ENCODE measurements at regions not wholly inside any gene's neighbourhood (a gene's known extent, or its start where the extent isn't known, plus 50 kb on each side); places are given as distances from the start of the nearest gene placed in this dataset.
"Not testable (repeated sequence)": the region's sequence is repeated elsewhere in the genome, so short reads cannot be mapped to it uniquely, and the experiment has no call there.

DNA sequence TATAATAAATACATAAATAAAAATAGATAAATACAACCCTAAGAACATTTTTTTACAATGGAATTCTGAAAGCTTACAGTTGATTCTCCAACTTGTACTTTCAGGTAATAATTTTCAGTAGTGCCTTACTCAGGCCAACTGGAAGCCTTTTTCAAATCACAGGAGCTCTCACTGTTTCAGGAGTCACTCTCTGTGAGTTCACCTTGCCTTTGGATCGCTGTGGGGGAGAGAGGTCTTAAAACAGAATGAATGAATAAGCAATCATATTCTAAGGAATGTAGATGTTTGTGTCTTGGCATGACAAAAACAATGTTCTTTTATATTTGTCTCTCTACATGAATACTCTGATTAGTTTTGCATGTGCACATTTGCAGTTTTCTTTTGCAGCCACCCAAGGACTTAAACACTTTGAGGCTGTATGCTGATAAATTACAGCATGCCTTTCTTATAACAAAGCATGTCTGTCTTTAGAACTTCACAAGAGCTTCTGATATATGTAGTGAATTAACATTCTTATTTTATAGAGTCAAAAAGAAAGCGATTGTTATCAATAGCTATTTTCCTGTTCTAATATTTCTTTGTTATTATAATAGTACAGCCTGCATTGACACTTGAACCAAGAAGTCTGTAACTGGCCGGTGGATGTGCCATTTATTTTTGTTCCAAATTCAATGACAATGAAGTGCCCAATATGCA lies 1111.5 kb upstream of the ATXN8OS start:
- DNase-seq (ENCODE audit: low read depth, low spot score), result no peak
- no peak overlapping the region for H3K27ac ChIP-seq

DNA sequence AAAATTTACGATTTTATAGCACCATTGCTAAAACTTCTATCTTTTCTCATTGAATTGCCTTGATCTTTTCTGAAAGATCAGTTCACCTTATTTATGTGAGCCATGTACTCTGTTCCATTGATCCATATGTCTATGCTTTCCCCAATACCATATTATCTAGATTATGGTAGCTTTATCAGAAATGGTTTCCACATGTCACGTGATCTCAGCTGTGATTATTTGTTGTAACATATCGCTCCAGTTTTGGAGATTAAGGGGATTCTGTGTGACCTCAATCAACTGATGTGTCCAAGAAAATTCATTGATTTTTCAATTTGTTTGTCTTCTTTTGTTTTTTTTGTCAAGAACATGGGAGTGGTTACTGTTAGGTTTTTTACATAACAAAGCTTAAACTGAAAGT lies 1114.5 kb upstream of the ATXN8OS start:
- no peak overlapping the region for H3K27ac ChIP-seq
- DNase-seq (ENCODE audit: low read depth, low spot score), result no peak

DNA sequence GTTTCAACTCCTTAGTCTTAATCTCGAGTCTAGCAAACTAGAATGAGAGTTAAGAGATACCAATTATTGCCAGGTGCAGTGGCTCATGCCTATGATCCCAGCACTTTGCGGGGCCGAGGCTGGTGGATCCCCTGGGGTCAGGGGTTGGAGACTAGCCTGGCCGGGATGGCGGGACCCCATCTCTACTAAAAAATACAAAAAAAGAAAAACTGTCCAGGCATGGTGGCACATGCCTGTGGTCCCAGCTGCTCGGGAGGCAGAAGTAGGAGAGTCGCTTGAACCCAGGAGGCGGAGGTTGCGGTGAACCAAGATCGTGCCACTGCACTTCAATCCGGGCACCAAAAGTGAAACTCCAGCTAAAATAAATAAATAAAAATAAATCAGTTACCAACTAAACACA lies 1119.5 kb upstream of the ATXN8OS start:
- DNase-seq (ENCODE audit: low read depth, low spot score), result no peak
- H3K27ac ChIP-seq, result no peak overlapping the region

DNA sequence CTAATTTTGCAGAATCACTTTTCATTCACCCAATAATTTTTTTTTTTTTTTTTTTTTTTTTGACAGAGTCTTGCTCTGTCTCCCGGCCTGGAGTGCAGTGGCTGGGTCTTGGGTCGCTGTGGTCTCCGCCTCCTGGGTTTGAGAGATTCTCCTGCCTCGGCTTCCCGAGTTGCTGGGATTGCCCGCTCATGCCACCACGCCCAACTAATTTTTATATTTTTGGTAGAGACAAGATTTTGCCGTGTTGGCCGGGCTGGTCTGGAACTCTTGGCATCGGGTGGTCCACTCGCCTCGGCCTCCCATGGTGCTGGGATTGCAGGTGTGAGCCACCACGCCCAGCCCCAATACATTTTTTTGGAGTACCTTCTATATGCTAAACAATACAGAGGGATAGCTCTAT lies 1120.0 kb upstream of the ATXN8OS start:
- no peak for DNase-seq (ENCODE audit: low read depth, low spot score)
- H3K27ac ChIP-seq, result no peak overlapping the region

DNA sequence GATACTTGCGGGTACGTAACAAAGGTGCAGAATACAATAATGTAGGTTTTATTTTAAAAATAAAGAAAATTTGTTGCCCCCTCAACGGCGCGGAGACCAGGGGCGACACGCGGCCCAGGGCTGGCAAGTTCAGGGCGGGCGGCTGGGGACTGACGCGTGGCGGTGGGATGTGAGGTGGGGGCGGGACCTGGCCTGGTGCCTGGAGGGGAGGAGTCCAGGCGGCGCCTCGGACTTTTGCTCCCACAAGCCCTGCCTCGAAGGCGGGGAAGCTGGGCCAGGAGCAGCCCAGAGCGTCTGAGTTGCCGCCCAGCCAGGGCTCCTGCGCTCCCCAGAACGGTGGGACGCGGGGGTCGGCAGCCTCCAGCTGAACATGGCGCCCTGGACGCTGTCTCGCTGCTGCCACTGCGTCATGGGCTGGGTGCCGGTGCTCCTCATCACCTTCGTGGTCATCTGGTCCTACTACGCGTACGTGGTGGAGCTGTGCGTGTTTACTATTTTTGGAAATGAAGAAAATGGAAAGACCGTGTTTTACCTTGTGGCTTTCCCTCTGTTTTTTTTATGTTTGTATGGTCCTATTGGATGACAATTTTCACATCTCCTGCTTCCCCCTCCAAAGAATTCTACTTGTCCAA lies 1122.8 kb upstream of the ATXN8OS start:
- no peak for DNase-seq (ENCODE audit: low read depth, low spot score)
- H3K27ac ChIP-seq, result no peak overlapping the region

DNA sequence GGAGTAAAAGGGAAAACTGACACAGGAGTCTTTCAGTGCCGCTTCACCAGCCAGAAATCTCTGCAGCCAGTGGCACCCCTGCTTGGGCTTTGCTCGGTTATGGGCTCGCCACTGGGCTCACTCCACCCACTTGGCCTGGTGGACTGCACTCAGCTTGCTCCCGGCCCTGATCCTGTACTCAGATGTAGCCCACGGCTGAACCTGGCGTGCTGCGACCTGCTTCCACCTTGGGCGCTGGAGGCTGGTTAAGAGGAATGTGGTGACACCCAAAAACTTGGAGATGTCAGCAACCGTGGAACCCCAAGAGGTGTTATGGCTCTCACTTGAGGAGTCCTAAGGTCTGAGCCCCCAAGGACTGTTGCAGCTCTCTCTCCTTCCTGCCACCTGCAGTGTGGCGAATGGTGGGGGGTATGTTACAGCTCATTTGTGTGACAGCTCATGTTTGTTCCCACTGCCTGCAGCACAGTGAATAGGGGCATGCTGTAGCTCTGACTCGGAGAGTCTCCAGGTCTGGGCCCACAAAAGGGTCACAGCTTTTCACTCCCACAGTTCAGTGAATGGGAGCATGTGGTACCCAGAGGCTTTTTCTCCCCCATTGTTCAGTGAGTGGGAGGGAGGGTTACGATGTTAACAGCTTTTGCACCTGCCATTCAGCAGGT lies 1124.5 kb upstream of the ATXN8OS start:
- no peak overlapping the region for H3K27ac ChIP-seq
- no peak for DNase-seq (ENCODE audit: low read depth, low spot score)

DNA sequence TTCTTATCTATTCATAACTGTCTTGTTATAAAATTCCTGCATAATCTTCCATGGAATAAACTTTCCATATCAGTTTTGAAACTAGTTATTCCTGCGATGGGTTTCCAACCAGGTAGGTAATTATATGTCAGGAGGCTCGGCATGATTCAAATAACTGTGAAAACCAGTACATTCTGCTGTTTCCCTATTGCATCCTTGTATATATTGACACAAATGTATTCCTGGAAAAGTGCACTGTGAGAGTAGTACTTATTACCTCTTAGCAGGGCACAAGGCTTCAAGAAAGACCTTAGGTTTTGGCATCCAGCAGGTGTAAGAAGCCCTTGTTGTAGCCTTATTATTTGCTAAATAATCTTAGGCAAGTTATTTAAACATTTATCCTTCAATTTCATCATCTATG lies 1131.3 kb upstream of the ATXN8OS start:
- no peak for DNase-seq (ENCODE audit: low read depth, low spot score)
- H3K27ac ChIP-seq, result no peak overlapping the region

DNA sequence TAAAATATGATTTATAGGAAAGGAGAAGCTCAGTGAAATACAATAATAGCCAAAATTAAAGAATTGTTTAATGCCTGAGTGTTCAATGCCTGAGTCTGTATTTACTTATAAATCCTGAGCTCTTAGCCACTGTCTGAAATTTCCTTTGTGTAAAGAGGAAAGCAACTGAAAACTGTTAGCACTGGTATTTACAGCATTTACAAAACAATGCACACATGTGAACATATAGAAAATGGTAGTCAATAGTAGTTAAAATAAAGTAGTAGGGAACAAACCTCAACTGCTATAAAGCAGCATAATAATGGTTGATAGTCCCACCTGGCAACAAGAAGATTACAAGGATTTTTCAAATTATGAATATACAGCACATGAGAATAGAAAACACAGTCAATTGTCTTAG lies 1137.1 kb upstream of the ATXN8OS start:
- H3K27ac ChIP-seq, result no peak overlapping the region
- no peak for DNase-seq (ENCODE audit: low read depth, low spot score)

DNA sequence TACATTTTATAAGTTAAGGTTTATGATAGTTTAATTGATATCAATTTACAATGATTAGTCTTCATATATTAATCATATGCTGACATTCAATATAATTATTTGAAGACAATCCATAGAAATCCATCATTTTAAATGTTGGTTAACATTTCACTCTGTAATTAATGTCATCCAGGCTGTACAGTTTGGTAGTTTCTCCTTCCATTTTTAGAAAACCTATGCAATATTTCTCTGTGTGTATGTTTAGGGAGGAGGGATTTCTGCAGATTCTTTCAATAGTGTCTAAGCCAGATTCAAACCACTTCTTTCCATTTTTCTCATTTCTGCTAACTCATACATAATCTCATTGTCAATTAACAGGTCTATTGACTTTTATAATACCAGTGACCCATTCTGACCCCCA lies 1159.0 kb upstream of the ATXN8OS start:
- H3K27ac ChIP-seq, result no peak overlapping the region
- DNase-seq (ENCODE audit: low read depth, low spot score), result no peak

DNA sequence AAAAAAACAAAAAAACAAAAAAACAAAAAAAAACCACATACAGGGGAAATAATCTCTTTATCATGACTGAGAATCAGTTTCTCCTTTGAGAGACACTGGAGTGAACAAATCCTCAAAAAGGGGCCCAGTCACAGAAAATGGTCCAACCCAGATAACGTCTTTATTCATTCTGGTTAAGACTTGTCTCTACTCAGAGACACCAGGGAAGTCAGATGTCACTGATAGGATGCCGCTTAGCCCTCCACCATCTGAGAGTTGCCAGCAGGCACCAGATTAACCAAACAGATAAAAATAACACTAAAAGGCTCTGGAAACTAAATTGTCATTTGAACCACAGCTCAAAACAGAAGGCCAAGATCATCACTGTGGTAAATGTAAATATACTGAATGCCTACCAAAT lies 1163.4 kb upstream of the ATXN8OS start:
- H3K27ac ChIP-seq, result no peak overlapping the region
- no peak for DNase-seq (ENCODE audit: low read depth, low spot score)

DNA sequence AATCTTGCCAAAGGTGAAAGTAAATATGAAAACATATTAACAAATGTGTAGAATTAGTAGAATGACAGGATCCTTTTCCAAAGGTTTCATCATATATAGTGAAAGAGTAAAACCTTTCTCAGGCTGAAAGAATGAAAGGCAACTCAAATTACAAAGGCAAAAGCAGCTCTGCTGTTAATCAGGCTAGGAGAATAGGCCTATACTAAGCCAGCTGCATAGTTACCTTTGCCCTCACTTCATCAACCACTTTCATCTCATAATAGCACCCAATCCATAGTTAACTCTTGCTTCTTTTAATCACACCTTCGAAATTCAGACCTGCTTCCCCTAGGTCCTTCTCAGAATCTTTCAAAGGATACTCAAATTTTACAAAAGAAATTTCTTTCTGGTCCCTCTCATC lies 1167.6 kb upstream of the ATXN8OS start:
- no peak for DNase-seq (ENCODE audit: low read depth, low spot score)
- H3K27ac ChIP-seq, result no peak overlapping the region

DNA sequence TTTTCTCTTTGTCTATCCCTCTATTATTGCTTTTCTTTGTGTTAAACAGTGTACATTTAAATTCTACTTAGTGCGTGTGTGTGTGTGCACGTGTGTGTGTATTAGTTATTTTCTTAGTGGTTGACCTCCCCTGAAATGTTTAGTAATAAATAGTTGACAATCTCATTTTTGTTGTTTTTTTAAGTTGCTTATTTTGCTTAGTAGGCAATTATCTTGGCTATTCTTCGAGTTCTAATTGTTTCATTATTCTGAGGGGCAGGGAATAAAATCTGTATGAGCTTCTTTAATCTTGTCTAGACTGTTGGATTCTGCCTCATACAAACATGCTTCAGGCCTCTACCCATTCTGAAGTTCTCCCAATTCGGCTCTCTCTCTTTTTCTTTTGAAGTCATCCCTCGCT lies 1169.0 kb upstream of the ATXN8OS start:
- no peak for DNase-seq (ENCODE audit: low read depth, low spot score)
- H3K27ac ChIP-seq, result no peak overlapping the region

DNA sequence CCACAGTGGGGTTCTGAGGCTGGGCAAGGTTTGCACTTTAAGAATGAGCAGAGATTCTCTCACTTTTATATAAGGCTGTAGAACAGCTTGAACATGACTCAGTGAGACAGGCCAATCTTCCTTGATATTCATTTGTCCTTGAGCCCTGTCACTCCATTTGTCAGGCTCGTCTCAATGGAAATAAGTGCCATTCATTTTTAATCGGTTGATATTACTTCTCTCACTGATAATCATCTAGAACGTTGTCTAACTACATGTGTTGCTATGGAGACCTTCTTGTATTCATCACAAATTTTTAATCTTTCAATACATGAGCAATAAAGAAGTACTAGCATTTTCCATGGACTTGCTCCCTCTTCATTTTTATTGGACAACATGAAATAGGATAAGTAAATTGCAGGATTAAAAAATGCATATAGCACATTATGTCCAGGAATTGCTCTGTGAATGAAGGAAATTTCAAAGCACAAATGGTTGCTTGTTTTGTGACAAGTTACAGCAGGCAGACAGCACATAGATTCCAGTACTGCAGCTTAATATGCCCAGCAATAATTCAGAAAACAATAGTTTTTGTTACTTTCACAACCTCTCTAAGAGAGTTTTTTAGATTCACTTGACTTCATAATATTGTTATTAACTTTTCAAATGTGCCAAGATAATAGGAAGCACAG lies 1178.4 kb upstream of the ATXN8OS start:
- no peak for DNase-seq (ENCODE audit: low read depth, low spot score)
- H3K27ac ChIP-seq, result no peak overlapping the region

DNA sequence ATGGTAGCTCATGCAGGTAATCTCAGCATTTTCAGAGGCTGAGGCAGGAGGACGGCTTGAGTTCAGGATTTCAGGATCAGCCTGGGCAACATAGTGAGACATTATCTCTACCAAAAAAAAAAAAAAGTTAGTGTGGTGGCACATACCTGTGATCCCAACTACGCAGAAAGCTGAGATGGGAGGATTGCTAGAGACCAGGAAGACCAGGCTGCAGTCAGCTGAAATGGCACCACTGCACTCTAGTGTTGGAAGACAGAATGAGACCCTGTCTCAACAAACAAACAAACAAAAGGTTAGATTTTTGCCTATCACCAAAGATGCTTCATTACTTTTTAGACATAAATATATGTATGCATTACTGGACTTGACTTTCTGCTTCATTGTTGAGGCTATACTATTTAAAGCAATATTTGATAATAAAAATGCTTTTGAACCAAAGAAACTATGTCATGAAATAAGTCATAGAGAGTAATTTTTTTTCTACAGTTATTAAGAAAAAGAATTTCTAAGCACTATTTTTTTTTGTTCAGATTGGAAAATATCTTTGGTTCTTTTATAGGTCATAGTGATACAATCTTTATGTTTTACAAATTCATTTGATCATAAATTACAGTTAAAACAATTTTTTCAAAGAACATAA lies 1180.1 kb upstream of the ATXN8OS start:
- DNase-seq (ENCODE audit: low read depth, low spot score), result no peak
- no peak overlapping the region for H3K27ac ChIP-seq

DNA sequence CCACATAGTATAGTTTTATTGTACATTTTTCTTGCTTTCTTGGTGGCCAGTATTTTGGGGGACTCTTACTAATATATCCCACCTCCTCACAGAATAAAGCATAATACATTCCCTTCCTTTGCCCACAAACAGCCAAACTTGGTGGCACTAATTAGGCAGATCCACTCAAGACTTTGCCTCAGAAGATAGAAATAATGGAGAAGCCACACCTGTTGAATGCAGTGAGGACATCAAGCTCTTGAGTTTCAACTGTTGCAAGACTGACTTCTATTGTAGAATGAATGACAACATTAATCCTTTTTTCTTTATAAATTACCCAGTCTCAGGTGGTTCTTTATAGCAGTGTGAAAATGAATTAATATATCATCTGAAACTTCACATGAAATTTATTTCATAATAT lies 1183.6 kb upstream of the ATXN8OS start:
- H3K27ac ChIP-seq, result no peak overlapping the region
- DNase-seq (ENCODE audit: low read depth, low spot score), result no peak

DNA sequence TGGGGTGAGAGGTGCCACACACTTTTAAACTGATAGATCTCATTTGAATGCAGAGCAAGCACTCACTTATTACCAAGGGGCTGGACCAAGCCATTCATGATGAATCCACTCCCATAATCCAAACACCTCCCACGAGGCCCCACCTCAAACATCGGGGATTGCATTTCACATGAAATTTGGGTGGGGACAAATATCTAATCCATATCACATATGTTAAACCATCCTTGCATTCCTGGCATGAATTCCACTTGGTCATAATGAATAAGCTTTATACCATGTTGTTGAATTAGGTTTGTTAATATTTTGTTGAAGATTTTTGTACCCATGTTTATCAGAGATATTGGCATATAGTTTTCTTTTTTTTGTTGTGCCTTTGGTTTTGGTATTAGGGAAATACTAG lies 1198.7 kb upstream of the ATXN8OS start:
- DNase-seq (ENCODE audit: low read depth, low spot score), result no peak
- no peak overlapping the region for H3K27ac ChIP-seq

DNA sequence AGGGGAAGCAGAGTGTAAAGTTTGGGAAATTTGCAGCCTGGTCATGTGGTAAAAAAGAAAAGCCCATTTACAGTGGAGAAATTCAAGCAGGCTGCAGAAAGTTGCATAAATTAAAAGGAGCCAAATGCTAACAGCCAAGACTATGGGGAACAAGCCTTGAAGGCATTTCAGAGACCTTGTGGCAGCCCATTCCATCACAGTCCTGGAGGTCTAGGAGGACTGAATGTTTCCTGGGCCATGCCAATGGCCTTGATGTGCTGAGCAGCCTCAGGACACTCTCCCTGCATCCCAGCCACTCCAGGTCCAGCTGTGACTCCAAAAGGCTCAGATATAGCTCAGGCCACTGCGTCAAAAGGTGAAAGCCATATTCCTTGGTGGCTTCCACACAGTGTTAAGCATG lies 1202.4 kb upstream of the ATXN8OS start:
- no peak overlapping the region for H3K27ac ChIP-seq
- DNase-seq (ENCODE audit: low read depth, low spot score), result no peak

DNA sequence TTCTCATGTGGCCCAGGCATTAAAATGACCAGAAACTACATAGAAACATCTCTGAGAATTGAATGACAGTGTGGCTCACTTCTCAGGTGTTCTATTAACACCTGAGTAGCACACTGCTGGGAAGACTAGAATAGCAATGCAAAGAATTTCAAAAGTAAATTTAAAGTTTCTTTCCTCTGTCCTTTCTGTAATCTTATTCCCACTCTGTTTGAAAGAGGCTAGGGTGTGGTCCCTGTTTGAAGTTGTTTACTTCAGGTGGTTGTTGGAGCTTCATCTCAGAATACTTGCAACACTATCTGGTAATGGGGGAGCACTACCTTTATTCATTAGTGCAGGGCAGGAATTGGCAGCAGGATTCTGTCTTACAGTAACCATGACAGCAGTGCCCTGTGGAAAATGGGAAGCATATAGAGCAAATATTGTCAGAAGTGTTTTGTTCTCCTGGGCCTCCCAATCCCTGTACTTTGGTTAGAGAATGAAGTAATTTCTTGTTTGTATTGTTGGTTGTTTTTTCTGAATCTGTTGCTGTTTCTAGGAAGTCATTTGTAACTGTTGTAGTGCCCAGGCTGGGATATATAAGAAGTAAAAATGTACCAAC lies 1210.2 kb upstream of the ATXN8OS start:
- no peak for DNase-seq (ENCODE audit: low read depth, low spot score)
- H3K27ac ChIP-seq, result no peak overlapping the region

DNA sequence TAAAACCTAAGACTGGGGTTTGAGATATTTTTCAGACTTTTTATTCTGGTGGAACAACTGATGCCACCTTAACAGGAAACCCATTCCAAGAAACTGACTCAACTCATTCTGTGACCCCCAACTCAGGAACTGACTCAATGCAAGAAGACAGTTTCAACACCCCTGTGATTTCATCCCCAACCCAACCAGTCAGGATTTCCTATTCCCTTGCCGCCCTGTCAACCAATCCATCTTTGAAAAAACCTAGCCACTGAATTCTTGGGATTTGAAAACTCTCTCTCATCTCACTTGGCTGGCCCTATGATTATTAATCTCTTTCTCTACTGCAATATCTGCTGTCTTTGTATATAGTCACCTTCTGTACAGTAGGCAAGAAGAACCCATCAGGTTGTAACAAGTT lies 1211.9 kb upstream of the ATXN8OS start:
- DNase-seq (ENCODE audit: low read depth, low spot score), result no peak
- H3K27ac ChIP-seq, result no peak overlapping the region

DNA sequence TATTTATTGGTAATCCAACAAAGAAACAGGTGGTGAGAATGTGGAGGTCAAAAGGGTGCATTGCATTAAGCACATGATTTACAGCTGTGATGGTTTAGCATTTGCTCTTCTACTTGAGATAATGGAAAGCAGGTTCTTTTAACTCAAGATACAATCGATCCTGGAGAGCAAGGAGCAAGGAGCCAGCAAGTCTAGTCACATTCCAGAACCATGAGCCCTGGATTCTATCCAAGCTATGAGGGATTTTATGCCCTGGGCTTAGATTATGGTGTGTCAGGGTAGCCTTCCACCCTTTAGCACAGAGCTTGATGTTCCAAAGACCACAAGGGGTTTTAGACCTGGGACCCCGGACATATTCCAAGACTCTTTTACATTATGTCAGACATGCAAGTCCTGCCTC lies 1213.9 kb upstream of the ATXN8OS start:
- not testable (repeated sequence) for DNase-seq (ENCODE audit: low read depth, low spot score); H3K27ac ChIP-seq
